HG02938 (cell line): ENCODE measurements at regions not wholly inside any gene's neighbourhood (a gene's known extent, or its start where the extent isn't known, plus 50 kb on each side); places are given as distances from the start of the nearest gene placed in this dataset.
"Not testable (repeated sequence)": the region's sequence is repeated elsewhere in the genome, so short reads cannot be mapped to it uniquely, and the experiment has no call there.

ENCODE experiments used
- ATAC-seq: cut with Tn5 transposase; IDR thresholded peaks from one replicate; pipeline ENCODE4 v1.9.1; 2021; ENCODE audit warnings: mild to moderate bottlenecking, moderate library complexity; ENCODE audit not compliant: unreplicated experiment

DNA sequence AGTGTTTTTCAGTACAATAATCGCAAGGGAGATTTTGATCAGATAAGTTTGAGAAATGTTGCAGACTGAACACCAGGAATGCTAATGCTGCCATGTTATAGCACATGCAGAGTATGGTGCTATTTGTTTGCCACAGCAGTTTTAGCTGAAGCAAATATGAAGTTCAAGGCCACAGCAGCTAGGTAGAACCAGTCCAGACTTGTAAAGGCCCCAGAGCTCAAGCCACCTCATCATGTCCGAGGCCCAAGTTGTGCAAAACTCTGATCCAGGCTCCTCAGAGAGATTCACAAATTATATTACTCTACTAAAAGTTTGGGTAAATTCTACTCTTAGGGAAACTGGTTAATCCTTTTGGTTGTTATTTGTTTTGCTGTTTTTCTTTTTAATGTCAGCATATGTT is 2702.6 kb downstream of the PCDH9 start:
- no peak for ATAC-seq

DNA sequence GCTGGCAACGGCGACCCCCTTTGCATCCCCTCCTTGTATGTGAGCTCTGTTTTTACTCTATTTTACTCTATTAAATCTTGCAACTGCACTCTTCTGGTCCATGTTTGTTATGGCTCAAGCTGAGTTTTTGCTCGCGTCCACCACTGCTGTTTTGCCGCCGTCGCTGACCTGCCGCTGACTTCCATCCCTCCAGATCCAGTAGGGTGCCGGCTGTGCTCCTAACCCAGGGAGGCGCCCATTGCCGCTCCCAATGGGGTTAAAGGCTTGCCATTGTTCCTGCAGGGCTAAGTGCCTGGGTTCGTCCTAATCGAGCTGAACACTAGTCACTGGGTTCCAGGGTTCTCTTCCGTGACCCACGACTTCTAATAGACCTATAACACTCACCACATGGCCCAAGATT is 2704.4 kb downstream of the PCDH9 start:
- no peak for ATAC-seq

- no peak for ATAC-seq
These were observed 2719.4 kb downstream of the PCDH9 start for GRCh38 chr13:64510747-64511146.

DNA sequence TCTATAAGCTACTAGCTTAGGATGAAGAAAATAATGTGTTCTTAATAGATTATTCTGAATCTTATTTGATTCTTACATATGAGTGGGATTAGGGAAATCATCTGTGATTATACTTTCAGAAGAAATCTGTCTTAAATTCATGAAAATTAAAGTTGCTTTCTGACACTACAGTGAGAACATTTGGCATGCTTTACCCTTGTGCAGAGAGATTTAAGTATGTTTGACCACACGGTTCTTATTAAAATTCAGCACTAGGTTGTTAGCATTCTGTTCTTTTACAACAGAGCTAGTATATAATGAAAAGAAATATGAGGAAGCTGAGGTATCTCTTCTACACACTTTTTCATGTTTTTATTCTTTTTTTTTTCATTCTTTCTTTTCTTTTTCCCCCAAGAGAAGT is 2723.9 kb downstream of the PCDH9 start:
- ATAC-seq, result no peak

GRCh38 chr13:64505336-64505910 is 2724.7 kb downstream of the PCDH9 start:
- ATAC-seq, result no peak

GRCh38 chr13:64488731-64489130 is 2741.4 kb downstream of the PCDH9 start:
- ATAC-seq, result no peak

DNA sequence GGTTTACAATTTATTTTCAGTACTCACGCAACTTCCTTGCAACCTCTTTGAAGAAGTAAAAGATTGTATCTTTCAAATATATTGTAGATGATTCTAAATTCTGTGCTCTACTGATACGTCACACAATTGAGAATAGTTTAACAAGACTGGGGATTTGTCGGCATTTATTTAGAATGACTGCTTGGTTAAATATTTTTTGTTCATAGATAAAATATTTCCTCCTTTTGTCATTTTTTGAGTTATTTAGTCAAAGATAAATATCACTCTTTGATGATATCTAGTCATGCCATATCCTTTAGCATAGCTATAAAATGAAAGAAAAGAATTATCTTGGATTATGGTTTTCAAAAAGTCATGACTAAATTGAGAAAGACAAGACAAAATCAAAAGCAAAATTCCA is 2747.8 kb downstream of the PCDH9 start:
- no peak for ATAC-seq

DNA sequence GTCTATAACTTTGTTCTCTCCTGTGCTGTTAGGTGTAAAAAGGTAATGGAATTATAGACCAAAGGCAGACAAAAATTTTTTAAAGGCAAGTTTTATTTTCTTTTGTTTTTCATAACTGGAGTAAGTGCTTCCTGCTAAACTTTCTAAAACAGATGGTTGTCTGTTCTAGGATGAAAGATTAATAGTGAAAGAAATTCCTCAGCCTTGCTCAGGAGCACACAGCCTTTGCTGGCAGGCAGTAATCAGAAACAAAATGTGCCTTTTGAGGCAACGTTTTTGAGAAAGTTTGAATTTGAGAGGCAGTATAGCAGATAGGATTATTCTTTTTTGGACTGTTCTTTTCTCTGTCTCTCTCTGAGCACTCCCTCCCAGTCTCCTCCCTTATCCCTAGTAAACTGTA is 2749.5 kb downstream of the PCDH9 start:
- no peak for ATAC-seq

- ATAC-seq, result no peak
These were observed 2749.9 kb downstream of the PCDH9 start for GRCh38 chr13:64480211-64480610.

GRCh38 chr13:64477146-64477545 is 2753.0 kb downstream of the PCDH9 start:
- no peak for ATAC-seq

DNA sequence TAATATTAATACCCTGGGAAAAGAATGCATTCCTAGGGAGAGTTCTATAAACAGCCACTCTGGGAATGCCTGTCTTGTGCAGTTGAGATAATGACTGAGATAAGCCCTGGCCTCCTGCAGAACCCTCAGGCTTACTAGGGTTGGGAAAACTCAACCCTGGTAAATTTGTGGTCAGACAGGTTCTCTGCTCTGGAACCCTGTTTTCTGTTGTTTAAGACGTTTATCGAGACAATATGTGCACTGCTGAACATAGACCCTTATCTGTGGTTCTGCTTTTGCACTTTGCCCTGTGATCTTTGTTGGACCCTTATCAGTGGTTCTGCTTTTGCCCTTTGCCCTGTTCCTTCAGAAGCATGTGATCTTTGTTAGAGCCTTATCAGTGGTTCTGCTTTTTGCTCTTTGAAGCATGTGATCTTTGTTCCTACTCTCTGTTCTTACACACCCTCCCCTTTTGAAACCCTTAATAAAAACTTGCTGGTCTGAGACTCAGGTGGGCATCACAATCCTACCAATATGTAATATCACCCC is 2754.0 kb downstream of the PCDH9 start:
- not testable (repeated sequence) for ATAC-seq

- ATAC-seq, result no peak
These were observed 2758.2 kb downstream of the PCDH9 start for GRCh38 chr13:64471916-64472315.

DNA sequence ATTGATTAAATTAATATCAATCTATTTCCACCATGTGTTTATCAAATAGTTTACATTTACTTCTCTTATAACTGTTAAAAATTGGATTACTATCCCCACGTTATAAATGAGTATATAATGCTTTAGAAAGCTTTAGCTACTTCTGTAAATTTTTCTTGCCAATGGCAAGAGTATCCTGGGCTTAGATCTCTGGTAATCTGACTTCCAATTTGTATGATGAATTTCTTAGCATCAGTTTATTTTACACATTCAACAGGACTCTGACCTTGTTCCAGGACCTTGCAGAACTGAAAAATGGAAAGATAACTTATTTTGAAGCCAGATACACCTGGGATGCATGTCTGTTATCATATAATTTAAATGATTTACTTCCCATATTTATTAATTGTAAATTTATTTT is 2759.4 kb downstream of the PCDH9 start:
- ATAC-seq, result no peak

DNA sequence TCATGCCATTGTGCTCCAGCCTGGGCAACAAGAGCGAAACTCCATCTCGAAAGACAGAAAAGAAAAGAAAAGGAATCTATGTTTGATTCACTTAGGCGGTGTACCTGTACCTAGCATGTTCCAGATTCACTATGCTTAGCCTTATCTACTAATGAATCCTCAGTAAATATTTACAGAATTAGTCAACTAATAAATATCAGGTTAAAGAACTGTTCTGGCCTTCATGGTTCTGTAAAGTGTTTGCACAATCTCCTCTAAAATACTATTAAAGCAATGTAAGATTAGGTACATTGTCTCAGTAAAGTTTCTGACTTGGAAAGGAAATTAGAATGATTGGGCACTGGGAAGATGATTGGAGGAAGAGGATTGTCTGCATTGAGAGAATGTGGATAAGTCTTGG is 2770.4 kb downstream of the PCDH9 start:
- ATAC-seq, result no peak

GRCh38 chr13:64457976-64458375 is 2772.2 kb downstream of the PCDH9 start:
- no peak for ATAC-seq

DNA sequence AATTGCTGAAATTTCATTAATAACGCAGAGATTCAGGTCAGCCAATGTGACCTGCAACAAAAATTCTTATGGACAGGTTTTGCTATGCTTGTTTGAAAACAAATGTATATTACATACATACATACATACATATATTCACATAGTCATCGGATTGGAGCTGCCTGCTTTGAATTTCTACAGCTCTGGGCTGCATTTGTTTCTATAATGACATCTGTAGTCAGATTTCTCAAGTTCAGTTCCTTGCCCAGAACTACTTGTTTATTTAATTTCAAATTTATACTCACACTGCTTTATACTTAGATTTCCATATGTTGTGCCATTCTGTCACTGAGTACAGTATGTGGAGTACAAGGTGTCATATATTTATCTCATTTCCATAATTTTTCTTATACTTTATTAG is 2775.0 kb downstream of the PCDH9 start:
- ATAC-seq, result no peak

GRCh38 chr13:64453831-64454230 is 2776.3 kb downstream of the PCDH9 start:
- no peak for ATAC-seq

DNA sequence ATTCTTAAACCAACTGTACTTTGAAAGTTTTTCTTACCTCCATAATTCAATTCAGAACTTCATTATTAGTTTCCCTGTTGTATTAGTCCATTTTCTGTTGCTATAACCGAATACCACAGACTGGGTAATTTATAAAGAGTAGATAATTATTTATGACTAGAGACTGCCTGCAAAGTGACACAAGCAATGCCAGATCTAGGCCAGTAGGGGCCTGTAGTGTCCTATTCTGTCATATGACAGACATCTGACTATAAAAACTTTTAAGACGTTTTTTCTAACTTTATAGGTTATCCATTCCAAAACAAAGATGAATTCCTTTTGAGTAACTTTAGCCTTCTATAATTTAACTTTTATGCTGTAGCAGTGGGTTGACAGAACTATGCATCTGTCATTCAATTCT is 2783.8 kb downstream of the PCDH9 start:
- no peak for ATAC-seq

DNA sequence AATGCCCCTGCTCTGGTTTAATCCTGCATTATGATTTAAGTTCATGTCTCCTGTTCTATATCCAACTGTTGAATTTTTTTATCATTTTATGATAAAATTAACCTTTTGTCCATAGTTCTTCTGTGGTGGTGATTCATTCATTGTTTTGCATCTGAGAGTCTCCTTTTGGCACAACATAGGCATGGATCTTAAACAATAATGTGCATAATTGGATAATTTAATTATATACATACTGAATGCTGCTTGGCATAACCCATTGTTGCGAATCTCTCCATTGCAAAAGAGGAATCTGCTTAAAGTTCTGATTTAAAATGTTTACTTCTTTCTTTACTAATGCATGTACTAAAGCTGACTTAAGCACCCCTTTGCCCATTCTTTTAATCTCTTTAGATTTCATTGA is 2788.4 kb downstream of the PCDH9 start:
- no peak for ATAC-seq

DNA sequence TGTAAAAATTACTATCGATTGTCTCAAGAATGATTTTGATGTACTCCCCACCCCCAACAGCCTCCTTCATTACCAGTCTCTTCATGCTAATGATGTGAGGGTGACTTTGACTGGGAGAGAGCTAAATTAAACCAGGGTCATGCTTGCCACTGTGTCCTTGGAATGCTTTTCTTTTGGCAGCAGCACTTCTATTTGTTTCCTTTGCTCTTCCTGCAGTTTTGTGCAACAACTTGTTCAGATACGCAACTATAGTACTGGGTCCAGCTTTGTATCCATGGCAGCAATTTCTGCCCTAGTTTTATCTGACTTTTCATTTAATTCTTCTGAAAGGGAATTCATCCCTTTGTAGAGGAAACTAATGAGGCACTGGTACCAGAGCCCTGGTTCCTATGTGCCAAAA is 2792.1 kb downstream of the PCDH9 start:
- no peak for ATAC-seq

DNA sequence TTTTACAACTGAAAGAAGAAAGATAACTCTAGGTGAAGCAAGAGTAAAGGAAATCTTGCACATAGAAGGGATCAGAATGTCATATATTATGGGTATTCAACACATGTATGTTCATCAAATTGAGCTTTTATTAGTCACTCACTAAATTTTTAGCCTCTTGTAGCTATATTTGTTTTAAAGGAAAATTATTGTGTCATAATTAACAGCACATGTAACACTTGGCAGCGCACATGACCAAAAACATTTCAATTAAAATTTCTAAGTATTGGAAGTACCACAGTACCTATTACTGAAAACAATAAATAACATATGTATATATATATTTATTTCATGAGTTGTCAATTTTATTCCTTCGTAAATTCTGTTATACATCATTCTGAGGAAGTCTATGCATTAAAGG is 2800.4 kb downstream of the PCDH9 start:
- ATAC-seq, result no peak

GRCh38 chr13:64428196-64428595 is 2801.9 kb downstream of the PCDH9 start:
- no peak for ATAC-seq

GRCh38 chr13:64423467-64423866 is 2806.7 kb downstream of the PCDH9 start:
- no peak for ATAC-seq
